ENCODE measurements at regions not wholly inside any gene's neighbourhood (a gene's known extent, or its start where the extent isn't known, plus 50 kb on each side); places are given as distances from the start of the nearest gene placed in this dataset.

- intact Hi-C loops (cut with DNase I), result no loop called here
- no peak for DNase-seq
- Histone ChIP-seq H3K4me1 (replicated peaks in 1 of 2) (no peaks in the 10 kb centered on the region), H3K27ac (no peak overlapping the region), H3K9me3 (replicated peaks in 1 of 3) (no peaks in the 10 kb centered on the region), H3K36me3 (replicated peaks in 1 of 2) (no peaks in the 10 kb centered on the region), H3K4me3 (no peak overlapping the region), H3K27me3 (no peaks in the 10 kb centered on the region)
- TF ChIP-seq CTCF (IDR thresholded peaks at IDR 0.05), result no peak
- 24 to 39% (median 28%) methylated on average over 2 to 3 of the region's 3 CpGs for WGBS, 4 donors
These were observed 162.4 kb upstream of the TOX3 start for GRCh38 chr16:52709306-52709705.

DNA sequence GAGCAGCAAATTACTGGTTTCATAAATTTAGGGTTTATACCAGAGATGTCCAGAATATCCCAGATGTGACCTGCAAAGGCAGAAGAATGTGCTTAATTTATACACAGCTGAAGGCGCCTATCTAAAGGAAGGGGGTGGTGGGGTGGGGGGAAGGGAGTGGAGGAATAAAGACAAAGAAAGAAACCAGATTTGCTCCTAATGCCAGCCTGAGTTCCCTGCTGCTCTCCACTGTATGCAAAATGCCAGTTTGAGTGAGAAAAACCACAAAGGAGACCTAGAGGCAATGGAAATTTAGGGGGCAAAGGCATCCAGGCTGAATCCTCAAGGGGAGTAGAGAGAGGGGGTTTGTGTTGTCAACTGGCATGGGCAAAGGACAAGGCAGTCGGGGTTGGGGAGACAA lies 161.5 kb upstream of the TOX3 start:
- Histone ChIP-seq H3K9me3 (replicated peaks in 1 of 3) (no peaks in the 10 kb centered on the region), H3K4me3 (no peak overlapping the region), H3K27ac (no peak overlapping the region), H3K4me1 (replicated peaks in 1 of 2) (no peaks in the 10 kb centered on the region), H3K27me3 (no peaks in the 10 kb centered on the region), H3K36me3 (replicated peaks in 1 of 2) (no peaks in the 10 kb centered on the region)
- 49 to 55% (median 52%) methylated on average over 2 of the region's 2 CpGs for WGBS, 4 donors
- intact Hi-C loops (cut with DNase I), result no loop called here
- no peak for TF ChIP-seq CTCF (IDR thresholded peaks at IDR 0.05)
- TF ChIP-seq POLR2A (IDR thresholded peaks at IDR 0.05), result no peak
- DNase-seq, result no peak

DNA sequence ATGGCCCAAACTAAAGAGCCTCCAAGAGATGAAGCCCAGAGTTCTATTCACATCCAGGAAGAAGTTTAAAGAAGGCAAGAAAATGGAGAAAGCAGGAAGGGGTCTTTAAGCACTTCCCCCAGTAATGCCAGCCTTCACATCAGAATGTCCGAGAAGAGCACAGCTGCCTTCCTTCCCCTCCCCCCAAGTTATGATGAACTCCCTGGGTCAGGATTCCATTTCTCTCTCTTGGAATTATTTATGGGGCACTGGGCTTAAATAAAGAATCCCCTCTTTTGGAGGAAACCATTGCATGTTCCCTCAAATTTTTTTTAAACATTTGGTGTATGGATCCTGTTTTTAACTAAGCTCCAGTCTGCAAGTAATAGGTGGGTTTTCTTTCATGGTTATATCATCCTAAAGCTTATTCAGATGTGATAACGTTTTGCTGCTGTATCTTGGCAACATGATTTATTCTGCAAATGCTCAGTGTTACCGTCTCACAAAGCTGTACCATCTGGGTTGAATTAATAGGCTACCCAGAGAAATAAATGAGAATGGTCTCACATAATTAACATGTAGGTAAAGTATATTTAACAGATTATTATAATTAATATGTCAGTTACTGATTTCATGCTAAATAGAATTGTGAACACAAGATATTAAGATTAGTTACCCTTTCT lies 160.9 kb upstream of the TOX3 start:
- H3K9me3 ChIP-seq (replicated peaks in 1 of 3), result no peaks in the 10 kb centered on the region
- intact Hi-C loops (cut with DNase I), result no loop called here
- no peak for TF ChIP-seq POLR2A (IDR thresholded peaks at IDR 0.05)
- no peak for TF ChIP-seq CTCF (IDR thresholded peaks at IDR 0.05)
- 15 to 26% (median 22%) methylated on average over 3 of the region's 3 CpGs for WGBS, 4 donors
- no peak overlapping the region for H3K27ac ChIP-seq
- H3K4me3 ChIP-seq, result no peak overlapping the region
- DNase-seq, result no peak
- no peaks in the 10 kb centered on the region for H3K36me3 ChIP-seq (replicated peaks in 1 of 2)
- no peaks in the 10 kb centered on the region for H3K27me3 ChIP-seq
- H3K4me1 ChIP-seq (replicated peaks in 1 of 2), result no peaks in the 10 kb centered on the region

GRCh38 chr16:52705122-52705521 lies 158.2 kb upstream of the TOX3 start:
- no peak for DNase-seq
- TF ChIP-seq CTCF (IDR thresholded peaks at IDR 0.05) (no peak), POLR2A (IDR thresholded peaks at IDR 0.05) (no peak)
- H3K27me3 ChIP-seq, result no peaks in the 10 kb centered on the region
- 48 to 55% (median 50%) methylated on average over 5 of the region's 5 CpGs for WGBS, 4 donors
- H3K4me1 ChIP-seq (replicated peaks in 1 of 2), result no peaks in the 10 kb centered on the region
- no peaks in the 10 kb centered on the region for H3K9me3 ChIP-seq (replicated peaks in 1 of 3)
- no peak overlapping the region for H3K27ac ChIP-seq
- no peaks in the 10 kb centered on the region for H3K36me3 ChIP-seq (replicated peaks in 1 of 2)
- H3K4me3 ChIP-seq, result no peak overlapping the region
- intact Hi-C loops (cut with DNase I), result no loop called here
